ENCODE measurements at regions not wholly inside any gene's neighbourhood (a gene's known extent, or its start where the extent isn't known, plus 50 kb on each side); places are given as distances from the start of the nearest gene placed in this dataset.
"Not testable (repeated sequence)": the region's sequence is repeated elsewhere in the genome, so short reads cannot be mapped to it uniquely, and the experiment has no call there.

DNA sequence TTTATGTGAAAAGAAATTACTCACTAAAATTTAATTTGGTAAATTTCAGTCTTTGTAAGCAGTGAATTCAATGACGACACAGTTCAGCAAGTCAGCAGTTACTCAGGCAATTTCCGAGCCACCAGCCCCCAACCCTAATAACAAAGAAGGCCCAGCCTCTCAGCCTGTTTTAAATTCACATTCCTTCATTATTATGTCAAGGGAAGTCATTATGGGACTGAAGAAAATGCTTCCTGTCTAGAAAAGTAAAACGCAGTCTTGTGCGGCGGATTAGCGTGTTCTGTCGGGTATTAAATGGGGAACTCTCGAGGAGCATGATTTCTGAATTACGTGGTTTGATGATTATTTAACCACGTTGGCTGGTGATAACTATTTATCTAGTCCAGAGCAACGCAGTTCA is 177.6 kb downstream of the AIPL1 start:
- peak in 2 of 3 donors; percentile 13 to 46 for DNase-seq

DNA sequence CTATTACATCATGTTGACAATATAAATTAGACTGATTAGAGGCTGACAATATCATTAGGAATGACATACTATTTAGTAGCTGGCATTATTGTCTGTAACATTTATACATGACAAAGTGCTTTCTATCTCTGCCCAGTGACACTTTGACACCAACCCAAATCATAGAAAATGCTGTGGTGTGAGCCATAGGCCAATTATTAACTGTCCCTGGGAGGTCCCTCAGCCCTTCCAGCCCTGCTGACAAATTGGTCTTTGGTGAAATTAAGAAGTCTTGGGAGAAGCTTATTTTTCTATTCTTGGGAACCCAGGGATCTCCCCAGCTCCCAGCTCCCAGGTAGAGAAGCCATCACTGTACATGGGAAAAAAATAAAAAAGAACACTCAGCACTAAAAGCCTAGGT is 179.6 kb downstream of the AIPL1 start:
- no peak for DNase-seq

DNA sequence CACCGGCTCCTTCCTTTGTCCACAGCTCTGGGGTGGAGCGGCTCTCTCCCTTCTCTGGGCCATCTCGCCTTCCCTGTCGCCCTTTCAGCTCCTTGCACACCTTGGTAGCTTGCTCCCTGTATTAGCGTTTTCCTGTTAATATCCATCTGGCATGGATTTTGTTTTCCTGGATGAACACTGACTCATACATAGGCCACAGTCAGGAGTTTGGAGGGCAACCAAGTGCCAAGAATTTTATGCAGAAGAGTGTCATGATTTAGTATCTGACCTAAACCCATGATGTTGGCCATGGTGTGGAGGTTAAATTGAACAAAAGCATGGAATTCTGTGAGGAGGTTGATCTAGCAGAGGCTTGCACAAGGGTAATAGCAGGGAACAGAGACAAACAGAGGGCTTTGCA is 180.9 kb downstream of the AIPL1 start:
- DNase-seq, result no peak

GRCh38 chr17:6251640-6252039 is 181.5 kb downstream of the WSCD1 start:
- not testable (repeated sequence) for DNase-seq

DNA sequence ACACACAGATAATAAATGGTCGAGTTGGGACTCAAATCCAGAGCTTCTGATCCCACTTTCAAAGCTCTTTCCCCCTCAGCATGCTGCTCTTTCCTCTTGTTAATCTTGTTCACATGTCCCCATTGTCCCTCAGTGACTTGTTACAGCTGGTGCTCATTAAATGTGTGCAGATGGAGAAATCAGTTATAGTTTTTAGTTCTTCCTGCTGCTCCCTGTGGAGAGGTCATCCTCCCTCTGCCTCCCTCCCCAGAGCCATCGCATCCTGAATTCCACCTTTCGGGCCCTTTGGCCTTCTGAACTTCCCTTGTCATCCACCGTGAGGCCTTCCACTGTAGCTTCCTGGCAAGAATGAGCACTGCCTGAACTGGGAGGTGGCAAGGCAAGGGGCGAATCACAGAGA is 179.6 kb downstream of the WSCD1 start:
- DNase-seq, result peak in 1 of 3 donors; percentile 7

DNA sequence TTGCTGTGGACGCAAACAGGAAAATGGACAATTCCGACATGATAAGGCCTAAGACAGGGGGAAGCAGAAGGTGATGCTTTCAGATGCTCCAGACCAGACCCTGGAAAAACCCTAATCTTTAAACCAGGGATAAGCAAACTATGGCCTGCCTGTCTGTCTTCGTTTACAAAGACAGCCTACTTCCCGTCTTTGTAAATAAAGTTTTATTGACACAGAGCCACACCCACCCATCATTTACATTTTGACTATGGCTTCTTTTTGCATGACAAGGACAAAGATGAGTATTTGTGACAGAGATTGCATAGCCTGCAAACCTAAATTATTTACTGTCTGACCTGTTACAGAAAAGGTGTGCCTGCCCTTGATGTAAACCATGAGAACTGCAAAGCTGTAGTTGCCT is 177.9 kb downstream of the WSCD1 start:
- no peak for DNase-seq

- DNase-seq, result no peak
Observed at GRCh38 chr17:6245301-6246177, 175.4 kb downstream of the WSCD1 start.

DNA sequence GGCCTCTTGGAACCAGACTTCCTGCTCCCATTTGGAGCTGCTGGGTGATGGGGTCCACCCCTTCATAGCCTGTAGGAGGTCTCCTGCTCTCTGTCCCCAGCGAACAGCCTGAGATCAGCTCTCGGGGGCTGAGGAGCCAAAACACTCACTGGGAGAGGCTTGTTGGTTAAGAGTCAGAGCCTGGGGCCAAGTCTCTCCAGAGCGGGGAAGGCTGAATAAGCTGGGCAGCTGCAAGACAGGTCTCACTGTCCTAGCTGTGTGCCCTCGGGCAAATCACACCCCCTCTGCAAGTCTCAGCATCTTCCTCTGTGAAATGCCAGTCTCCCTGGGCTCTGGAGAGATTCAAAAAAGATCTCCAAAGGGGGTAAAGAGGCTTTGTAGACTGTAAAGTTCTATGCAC is 174.6 kb downstream of the WSCD1 start:
- DNase-seq, result no peak

GRCh38 chr17:6244253-6244652 is 174.1 kb downstream of the WSCD1 start:
- no peak for DNase-seq

- no peak for DNase-seq
Observed at GRCh38 chr17:6243186-6243585, 173.0 kb downstream of the WSCD1 start.

GRCh38 chr17:6241996-6242395 is 171.8 kb downstream of the WSCD1 start:
- DNase-seq, result peak in 1 of 3 donors; percentile 8

DNA sequence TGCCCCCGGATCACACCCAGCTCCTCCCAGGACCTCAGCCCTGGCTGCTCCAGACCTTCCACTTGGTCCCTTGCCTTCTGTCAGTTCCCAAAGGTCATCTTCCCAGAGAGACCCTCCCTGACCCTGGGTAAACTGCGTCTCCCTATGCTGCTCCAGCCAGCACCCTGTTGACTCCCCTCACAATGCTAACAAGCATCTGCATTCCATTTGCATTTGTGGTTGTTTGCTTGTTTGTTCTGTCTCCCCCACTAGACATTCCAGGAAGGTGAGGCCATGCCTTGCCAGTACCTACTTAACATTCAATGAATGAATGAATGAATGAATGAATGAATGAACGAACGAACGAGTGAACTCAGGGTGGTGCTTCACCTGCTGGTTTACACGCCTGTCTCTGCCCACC is 171.2 kb downstream of the WSCD1 start:
- no peak for DNase-seq

DNA sequence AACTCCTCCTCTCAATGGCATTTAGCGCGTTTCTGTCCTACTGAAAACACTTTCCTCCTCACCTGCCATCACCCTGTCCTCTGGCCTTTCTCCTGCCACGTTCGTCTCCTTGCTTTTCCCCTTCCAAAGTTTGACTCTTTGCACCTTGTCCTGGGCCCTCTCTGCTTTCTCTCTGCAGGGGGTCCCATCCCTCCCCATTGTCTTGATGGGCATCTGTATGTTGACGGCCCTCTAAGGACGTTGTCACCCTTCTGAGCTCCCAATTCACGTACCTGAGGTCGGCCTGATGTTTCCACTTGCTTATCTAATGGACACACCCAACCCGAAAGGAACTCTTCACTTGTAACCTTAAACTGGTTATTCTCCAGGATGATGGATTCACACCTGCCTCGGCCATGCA is 170.4 kb downstream of the WSCD1 start:
- no peak for DNase-seq

- no peak for DNase-seq
Observed at GRCh38 chr17:6240001-6240400, 169.8 kb downstream of the WSCD1 start.

GRCh38 chr17:6239241-6239798 is 169.1 kb downstream of the WSCD1 start:
- no peak for DNase-seq

- DNase-seq, result no peak
Observed at GRCh38 chr17:6233856-6234255, 163.7 kb downstream of the WSCD1 start.

GRCh38 chr17:6233339-6233738 is 163.2 kb downstream of the WSCD1 start:
- DNase-seq, result no peak

DNA sequence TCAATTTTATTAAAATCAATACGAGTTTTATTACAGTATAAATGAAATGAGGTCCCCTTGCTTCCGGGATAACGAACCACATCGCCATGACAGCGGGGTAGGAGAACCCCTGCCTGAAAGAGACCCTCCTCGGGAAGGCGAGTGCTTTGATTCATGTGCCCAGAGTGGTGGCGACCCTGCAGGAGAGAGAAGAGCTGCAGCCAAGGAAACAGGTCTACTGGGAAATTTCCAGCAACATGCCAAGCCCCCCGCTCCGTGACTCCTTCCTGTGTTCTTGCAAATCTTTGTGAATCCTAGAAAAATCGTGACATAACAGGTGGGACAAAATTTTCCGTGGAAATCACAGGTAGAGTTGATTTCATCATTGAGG is 162.5 kb downstream of the WSCD1 start:
- DNase-seq, result no peak

GRCh38 chr17:6231886-6232731 is 161.9 kb downstream of the WSCD1 start:
- no peak for DNase-seq

DNA sequence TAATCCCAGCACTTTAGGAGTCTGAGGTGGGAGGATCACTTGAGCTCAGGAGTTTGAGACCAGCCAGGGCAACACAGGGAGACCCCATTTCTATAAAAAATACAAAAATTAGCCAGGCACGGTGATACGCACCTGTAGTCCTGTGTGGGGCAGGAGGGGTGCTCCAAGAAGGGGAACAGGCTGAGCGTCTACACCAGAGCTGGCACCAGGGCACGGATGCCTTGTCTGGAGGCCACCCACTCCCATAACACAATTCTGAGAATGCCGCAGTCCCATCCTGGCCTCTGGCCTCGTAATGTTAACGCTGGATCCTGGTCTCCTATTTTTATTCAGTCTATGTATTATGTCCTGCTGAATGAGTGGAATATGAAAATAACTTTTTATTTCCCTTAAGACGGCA is 161.3 kb downstream of the WSCD1 start:
- no peak for DNase-seq

- DNase-seq, result no peak
Observed at GRCh38 chr17:6218333-6218732, 148.2 kb downstream of the WSCD1 start.

Data from muscle of back (tissue), 3 donors.